Adipocyte (in vitro differentiated cells): ENCODE measurements at regions not wholly inside any gene's neighbourhood (a gene's known extent, or its start where the extent isn't known, plus 50 kb on each side); places are given as distances from the start of the nearest gene placed in this dataset.

ENCODE experiments used
- DNase-seq: peaks from one replicate; pipeline ENCODE4 v3.0.0-alpha.2; 2015; ENCODE audit warnings: low read depth
- H3K27me3 ChIP-seq: replicated peaks from 2 replicates; pipeline ENCODE4 v1.7.0; 2013; ENCODE audit warnings: mild to moderate bottlenecking, low read length, moderate library complexity; ENCODE audit not compliant: control insufficient read depth, insufficient read depth
- H3K36me3 ChIP-seq: 2 replicates; pipeline ENCODE4 v1.7.0; 2013; ENCODE audit warnings: low read length, mild to moderate bottlenecking, moderate library complexity; ENCODE audit not compliant: control insufficient read depth, insufficient read depth, severe bottlenecking
- H3K4me1 ChIP-seq: 2 replicates; pipeline ENCODE4 v1.7.0; 2013; ENCODE audit warnings: mild to moderate bottlenecking, low read length, moderate library complexity; ENCODE audit not compliant: control insufficient read depth, insufficient read depth
- H3K4me3 ChIP-seq: 2 replicates; pipeline ENCODE4 v1.7.0; 2013; ENCODE audit warnings: mild to moderate bottlenecking, low read length, moderate library complexity
- H3K9ac ChIP-seq: 2 replicates; pipeline ENCODE4 v1.7.0; 2013; ENCODE audit warnings: mild to moderate bottlenecking, low read length, moderate library complexity
- H3K9me3 ChIP-seq: 2 replicates; pipeline ENCODE4 v1.7.0; 2013; ENCODE audit warnings: mild to moderate bottlenecking, low read length, moderate library complexity; ENCODE audit not compliant: control insufficient read depth

- Histone ChIP-seq H3K9me3 (no peaks in the 10 kb centered on the region), H3K4me3 (no peak overlapping the region), H3K4me1 (peaks cover 14% of the 10 kb centered on the region), H3K36me3 (no peaks in the 10 kb centered on the region), H3K9ac (no peak overlapping the region), H3K27me3 (no peaks in the 10 kb centered on the region)
- peak; percentile 48 for DNase-seq
Measured at GRCh38 chr6:74167976-74168375, 472.0 kb downstream of the CD109 start.

- Histone ChIP-seq H3K27me3 (no peaks in the 10 kb centered on the region), H3K4me1 (peaks cover 14% of the 10 kb centered on the region), H3K4me3 (no peak overlapping the region), H3K9me3 (no peaks in the 10 kb centered on the region), H3K9ac (no peak overlapping the region), H3K36me3 (no peaks in the 10 kb centered on the region)
- DNase-seq = peak; percentile 18
Measured at GRCh38 chr6:74167511-74167910, 471.5 kb downstream of the CD109 start.

GRCh38 chr6:74166849-74167248 is 470.8 kb downstream of the CD109 start:
- no peak for DNase-seq
- Histone ChIP-seq H3K9ac (no peak overlapping the region), H3K9me3 (no peaks in the 10 kb centered on the region), H3K4me1 (peaks cover 14% of the 10 kb centered on the region), H3K4me3 (no peak overlapping the region), H3K27me3 (no peaks in the 10 kb centered on the region), H3K36me3 (no peaks in the 10 kb centered on the region)

- Histone ChIP-seq H3K9me3 (no peaks in the 10 kb centered on the region), H3K27me3 (no peaks in the 10 kb centered on the region), H3K9ac (no peak overlapping the region), H3K4me3 (no peak overlapping the region), H3K36me3 (no peaks in the 10 kb centered on the region), H3K4me1 (no peaks in the 10 kb centered on the region)
- peak; percentile 10 for DNase-seq
Measured at GRCh38 chr6:74161380-74161779, 465.4 kb downstream of the CD109 start.

- H3K4me1 ChIP-seq = no peaks in the 10 kb centered on the region
- H3K27me3 ChIP-seq = no peaks in the 10 kb centered on the region
- no peak overlapping the region for H3K4me3 ChIP-seq
- no peak for DNase-seq
- H3K36me3 ChIP-seq = no peaks in the 10 kb centered on the region
- H3K9ac ChIP-seq = no peak overlapping the region
- H3K9me3 ChIP-seq = no peaks in the 10 kb centered on the region
Measured at GRCh38 chr6:74152096-74152675, 456.2 kb downstream of the CD109 start.

GRCh38 chr6:74145931-74146330 is 449.9 kb downstream of the CD109 start:
- H3K9ac ChIP-seq = no peak overlapping the region
- no peak for DNase-seq

GRCh38 chr6:74137911-74138310 is 441.9 kb downstream of the CD109 start:
- Histone ChIP-seq H3K27me3 (no peaks in the 10 kb centered on the region), H3K9me3 (peaks cover 18% of the 10 kb centered on the region), H3K4me3 (peak overlapping the region; percentile 35), H3K4me1 (peaks cover 7% of the 10 kb centered on the region), H3K36me3 (no peaks in the 10 kb centered on the region), H3K9ac (no peak overlapping the region)
- DNase-seq = peak; percentile 88

More at GRCh38 chr6:74145931-74146330, 449.9 kb downstream of the CD109 start:
- Histone ChIP-seq H3K4me1 (no peaks in the 10 kb centered on the region), H3K36me3 (no peaks in the 10 kb centered on the region), H3K9me3 (no peaks in the 10 kb centered on the region), H3K27me3 (no peaks in the 10 kb centered on the region), H3K4me3 (no peak overlapping the region)

GRCh38 chr6:74134327-74134726 is 438.3 kb downstream of the CD109 start:
- H3K4me3 ChIP-seq = no peak overlapping the region
- no peaks in the 10 kb centered on the region for H3K27me3 ChIP-seq
- DNase-seq = no peak
- no peak overlapping the region for H3K9ac ChIP-seq
- peaks cover 7% of the 10 kb centered on the region for H3K4me1 ChIP-seq
- H3K36me3 ChIP-seq = no peaks in the 10 kb centered on the region
- H3K9me3 ChIP-seq = peaks cover 18% of the 10 kb centered on the region

- Histone ChIP-seq H3K9me3 (peaks cover 18% of the 10 kb centered on the region), H3K36me3 (no peaks in the 10 kb centered on the region), H3K9ac (no peak overlapping the region), H3K4me1 (peaks cover 5% of the 10 kb centered on the region), H3K4me3 (no peak overlapping the region), H3K27me3 (no peaks in the 10 kb centered on the region)
- no peak for DNase-seq
Measured at GRCh38 chr6:74133073-74133472, 437.1 kb downstream of the CD109 start.

- peaks cover 9% of the 10 kb centered on the region for H3K9me3 ChIP-seq
- H3K4me3 ChIP-seq = no peak overlapping the region
- H3K9ac ChIP-seq = no peak overlapping the region
- H3K27me3 ChIP-seq = no peaks in the 10 kb centered on the region
- H3K4me1 ChIP-seq = no peaks in the 10 kb centered on the region
- H3K36me3 ChIP-seq = no peaks in the 10 kb centered on the region
- no peak for DNase-seq
Measured at GRCh38 chr6:74130641-74131040, 434.6 kb downstream of the CD109 start.

- no peaks in the 10 kb centered on the region for H3K27me3 ChIP-seq
- peak; percentile 19 for DNase-seq
- H3K4me3 ChIP-seq = no peak overlapping the region
- no peaks in the 10 kb centered on the region for H3K4me1 ChIP-seq
- no peaks in the 10 kb centered on the region for H3K36me3 ChIP-seq
- H3K9ac ChIP-seq = no peak overlapping the region
- no peaks in the 10 kb centered on the region for H3K9me3 ChIP-seq
Measured at GRCh38 chr6:74128536-74128935, 432.5 kb downstream of the CD109 start.

GRCh38 chr6:74117113-74117512 is 421.1 kb downstream of the CD109 start:
- no peak overlapping the region for H3K4me3 ChIP-seq
- no peaks in the 10 kb centered on the region for H3K36me3 ChIP-seq
- DNase-seq = no peak
- H3K9me3 ChIP-seq = no peaks in the 10 kb centered on the region
- no peak overlapping the region for H3K9ac ChIP-seq
- H3K27me3 ChIP-seq = no peaks in the 10 kb centered on the region
- H3K4me1 ChIP-seq = peaks cover 6% of the 10 kb centered on the region
